ENCODE measurements at regions not wholly inside any gene's neighbourhood (a gene's known extent, or its start where the extent isn't known, plus 50 kb on each side); places are given as distances from the start of the nearest gene placed in this dataset.

- Histone ChIP-seq H3K9me3 (no peaks in the 10 kb centered on the region), H3K27me3 (no peaks in the 10 kb centered on the region), H3K27ac (no peak overlapping the region), H3K4me1 (no peaks in the 10 kb centered on the region), H3K36me3 (ENCODE audit: low read depth, missing control alignments) (no peaks in the 10 kb centered on the region), H3K4me3 (no peak overlapping the region)
- DNase-seq = no peak
- intact Hi-C loops (cut with DNase I; ENCODE audit: low total_unique reads) = no loop called here
- WGBS, 2 donors = 49 to 59% methylated on average over 6 of the region's 6 CpGs
- TF ChIP-seq CTCF (IDR thresholded peaks at IDR 0.05) = no peak
- TF ChIP-seq POLR2A (IDR thresholded peaks at IDR 0.05) = no peak
Observed at GRCh38 chr3:187896646-187897045, 151.4 kb upstream of the BCL6 start.

- Histone ChIP-seq H3K27me3 (no peaks in the 10 kb centered on the region), H3K4me3 (no peak overlapping the region), H3K9me3 (no peaks in the 10 kb centered on the region), H3K4me1 (no peaks in the 10 kb centered on the region), H3K36me3 (ENCODE audit: low read depth, missing control alignments) (no peaks in the 10 kb centered on the region), H3K27ac (no peak overlapping the region)
- intact Hi-C loops (cut with DNase I; ENCODE audit: low total_unique reads) = no loop called here
- DNase-seq = no peak
- whole genome bisulfite sequencing, 2 donors = 88% methylated on average over 4 of the region's 4 CpGs
- TF ChIP-seq POLR2A (IDR thresholded peaks at IDR 0.05) (no peak), CTCF (IDR thresholded peaks at IDR 0.05) (no peak)
Observed at GRCh38 chr3:187899246-187899645, 154.0 kb upstream of the BCL6 start.

GRCh38 chr3:187900993-187901755, 155.9 kb upstream of the BCL6 start:
- WGBS, 2 donors = 95 to 97% methylated on average over 4 of the region's 4 CpGs
- Histone ChIP-seq H3K27me3 (no peaks in the 10 kb centered on the region), H3K4me3 (no peak overlapping the region), H3K9me3 (no peaks in the 10 kb centered on the region), H3K36me3 (ENCODE audit: low read depth, missing control alignments) (no peaks in the 10 kb centered on the region), H3K27ac (no peak overlapping the region), H3K4me1 (no peaks in the 10 kb centered on the region)
- TF ChIP-seq CTCF (IDR thresholded peaks at IDR 0.05) = no peak
- TF ChIP-seq POLR2A (IDR thresholded peaks at IDR 0.05) = no peak
- DNase-seq = no peak
- intact Hi-C loops (cut with DNase I; ENCODE audit: low total_unique reads) = no loop called here

GRCh38 chr3:187902041-187902471, 156.8 kb upstream of the BCL6 start:
- Histone ChIP-seq H3K36me3 (ENCODE audit: low read depth, missing control alignments) (no peaks in the 10 kb centered on the region), H3K4me1 (no peaks in the 10 kb centered on the region), H3K27ac (no peak overlapping the region), H3K27me3 (no peaks in the 10 kb centered on the region), H3K4me3 (no peak overlapping the region), H3K9me3 (no peaks in the 10 kb centered on the region)
- 90 to 91% methylated on average over 14 of the region's 14 CpGs for WGBS, 2 donors
- DNase-seq = no peak
- no peak for TF ChIP-seq CTCF (IDR thresholded peaks at IDR 0.05)
- intact Hi-C loops (cut with DNase I; ENCODE audit: low total_unique reads) = no loop called here

GRCh38 chr3:187902936-187903335, 157.7 kb upstream of the BCL6 start:
- intact Hi-C loops (cut with DNase I; ENCODE audit: low total_unique reads) = no loop called here
- no peaks in the 10 kb centered on the region for H3K9me3 ChIP-seq
- H3K36me3 ChIP-seq (ENCODE audit: low read depth, missing control alignments) = no peaks in the 10 kb centered on the region
- DNase-seq = no peak
- no peak overlapping the region for H3K27ac ChIP-seq
- no peaks in the 10 kb centered on the region for H3K27me3 ChIP-seq
- no peaks in the 10 kb centered on the region for H3K4me1 ChIP-seq
- TF ChIP-seq CTCF (IDR thresholded peaks at IDR 0.05) (no peak), POLR2A (IDR thresholded peaks at IDR 0.05) (no peak)
- WGBS, 2 donors = 93 to 100% methylated on average over 1 of the region's 1 CpG
- no peak overlapping the region for H3K4me3 ChIP-seq
